ENCODE measurements at regions not wholly inside any gene's neighbourhood (a gene's known extent, or its start where the extent isn't known, plus 50 kb on each side); places are given as distances from the start of the nearest gene placed in this dataset.
A peak's percentile ranks its signal among the peaks of the same experiment; 100 is the strongest.
"Not testable (repeated sequence)": the region's sequence is repeated elsewhere in the genome, so short reads cannot be mapped to it uniquely, and the experiment has no call there.

GRCh38 chr5:44942524-44943001 lies 133.8 kb downstream of the MRPS30 start:
- no peak for DNase-seq (ENCODE audit: low spot score)

DNA sequence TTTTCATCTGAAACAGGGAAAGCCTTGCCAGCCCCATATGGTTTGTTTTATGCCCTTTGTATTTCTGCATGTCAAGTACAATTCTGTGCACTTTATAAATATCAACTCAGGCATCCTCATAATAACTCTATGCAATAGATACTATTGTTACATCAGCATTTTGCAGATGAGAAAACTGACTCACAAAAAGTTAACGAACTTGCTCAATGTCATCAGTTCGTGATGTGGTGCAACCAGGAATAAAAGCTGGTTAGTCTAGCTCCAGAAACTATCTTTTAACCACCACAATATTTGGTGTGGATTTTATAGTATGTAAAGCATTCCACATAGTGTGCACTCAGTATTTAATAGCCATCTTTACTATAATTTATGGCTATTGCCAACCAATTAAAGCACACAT lies 134.9 kb downstream of the MRPS30 start:
- DNase-seq (ENCODE audit: low spot score), result no peak

GRCh38 chr5:44945743-44946142 lies 137.0 kb downstream of the MRPS30 start:
- DNase-seq (ENCODE audit: low spot score), result no peak

DNA sequence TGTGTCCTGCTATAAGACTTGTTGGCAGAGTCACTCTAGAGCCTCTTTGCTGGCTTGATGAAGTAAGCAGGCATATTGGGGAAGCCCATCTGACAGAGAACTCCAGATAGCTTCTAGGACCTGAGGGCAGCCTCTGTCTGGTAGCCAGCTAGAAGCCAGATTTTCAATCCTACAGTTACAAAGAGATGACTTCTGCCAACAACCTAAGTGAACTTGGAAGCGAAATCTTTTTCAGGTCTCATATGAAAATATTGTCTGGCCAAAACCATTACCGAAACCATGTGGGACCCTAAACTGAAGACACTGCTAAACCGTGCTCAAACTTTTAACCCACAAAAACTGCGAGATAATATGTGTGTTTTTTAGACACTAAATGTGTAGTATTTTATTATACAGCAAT lies 140.9 kb downstream of the MRPS30 start:
- no peak for DNase-seq (ENCODE audit: low spot score)

- DNase-seq (ENCODE audit: low spot score), result no peak
These were observed 142.6 kb downstream of the MRPS30 start for GRCh38 chr5:44951371-44951770.

GRCh38 chr5:44952376-44952775 lies 143.6 kb downstream of the MRPS30 start:
- peak; percentile 27 for DNase-seq (ENCODE audit: low spot score)

GRCh38 chr5:44953078-44953477 lies 144.3 kb downstream of the MRPS30 start:
- no peak for DNase-seq (ENCODE audit: low spot score)

DNA sequence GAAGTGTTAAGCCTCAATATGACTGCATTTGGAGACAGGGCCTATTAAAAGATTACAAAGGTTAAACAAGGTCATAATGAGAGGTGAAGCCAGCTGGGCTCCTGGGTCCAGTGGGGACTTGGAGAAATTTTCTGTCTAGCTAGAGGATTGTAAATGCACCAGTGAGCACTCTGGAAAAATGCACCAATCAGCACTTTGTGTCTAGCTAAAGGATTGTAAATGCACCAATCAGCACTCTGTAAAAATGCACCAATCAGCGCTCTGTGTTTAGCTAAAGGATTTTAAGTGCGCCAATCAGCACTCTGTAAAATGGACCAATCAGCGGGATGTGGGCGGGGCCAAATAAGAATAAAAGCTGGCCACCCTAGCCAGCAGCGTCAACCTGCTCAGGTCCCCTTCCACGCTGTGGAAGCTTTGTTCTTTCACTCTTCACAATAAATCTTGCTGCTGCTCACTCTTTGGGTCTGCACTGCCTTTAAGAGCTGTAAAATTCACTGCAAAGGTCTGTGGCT lies 150.3 kb downstream of the MRPS30 start:
- DNase-seq (ENCODE audit: low spot score), result not testable (repeated sequence)

DNA sequence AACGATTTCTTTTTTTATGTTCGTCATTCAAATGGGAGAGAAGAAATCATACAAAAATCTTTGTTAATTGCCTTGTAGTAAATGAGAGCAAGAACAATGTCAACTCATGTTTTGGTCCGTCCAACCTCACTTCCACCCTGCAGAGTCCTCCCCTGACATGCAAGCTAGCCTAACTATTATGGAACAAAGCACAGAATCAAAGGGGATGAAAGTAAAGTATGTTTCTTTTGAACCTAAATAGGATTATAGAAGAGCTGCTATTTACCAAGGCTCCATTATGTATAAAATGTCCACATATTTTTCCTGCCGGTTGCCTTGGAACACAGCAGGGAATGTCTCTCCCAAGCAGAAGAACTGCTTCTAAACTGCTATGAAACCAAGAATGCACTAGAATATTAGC lies 161.1 kb downstream of the MRPS30 start:
- no peak for DNase-seq (ENCODE audit: low spot score)

GRCh38 chr5:44970963-44971362 lies 162.2 kb downstream of the MRPS30 start:
- not testable (repeated sequence) for DNase-seq (ENCODE audit: low spot score)

DNA sequence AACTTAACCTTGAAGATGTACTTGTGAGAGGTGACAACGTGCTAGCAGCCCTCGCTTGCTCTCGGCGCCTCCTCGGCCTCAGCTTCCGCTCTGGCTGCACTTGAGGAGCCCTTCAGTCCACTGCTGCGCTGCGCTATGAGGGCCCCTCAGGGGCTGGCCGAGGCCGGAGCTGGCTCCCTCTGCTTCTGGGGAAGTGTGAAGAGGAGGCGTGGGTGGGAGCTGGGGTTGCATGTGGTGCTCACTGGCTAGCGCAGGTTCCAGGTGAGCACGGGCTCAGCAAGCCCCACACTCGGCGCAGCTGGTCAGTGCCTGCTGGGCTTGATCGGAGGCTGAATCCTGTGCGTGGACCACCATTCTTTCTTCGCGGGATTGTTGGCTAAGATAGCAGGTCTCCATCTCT lies 166.1 kb downstream of the MRPS30 start:
- no peak for DNase-seq (ENCODE audit: low spot score)

- DNase-seq (ENCODE audit: low spot score), result no peak
These were observed 173.0 kb downstream of the MRPS30 start for GRCh38 chr5:44981708-44982107.

GRCh38 chr5:44983006-44983405 lies 174.3 kb downstream of the MRPS30 start:
- DNase-seq (ENCODE audit: low spot score), result no peak

GRCh38 chr5:44987026-44987425 lies 178.3 kb downstream of the MRPS30 start:
- no peak for DNase-seq (ENCODE audit: low spot score)

DNA sequence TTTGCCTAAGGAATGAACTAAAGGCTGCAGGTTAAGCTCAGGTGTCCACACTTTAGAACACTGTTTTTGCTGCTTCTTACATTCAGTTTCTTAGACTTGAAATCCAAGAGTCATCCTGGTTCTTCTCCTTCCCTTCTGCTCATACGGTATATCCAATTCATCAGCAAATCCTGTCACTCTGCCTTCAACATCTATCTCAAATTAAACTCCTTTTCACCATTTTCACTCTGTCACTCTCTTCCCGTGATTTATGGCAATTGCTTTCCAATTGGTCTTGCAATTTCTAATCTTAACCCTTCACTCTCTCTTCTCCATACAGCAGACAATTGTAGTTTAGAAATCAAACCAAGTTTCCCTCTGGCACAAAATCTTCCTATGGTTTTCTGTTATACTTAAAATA lies 182.9 kb downstream of the MRPS30 start:
- DNase-seq (ENCODE audit: low spot score), result no peak

- DNase-seq (ENCODE audit: low spot score), result no peak
These were observed 184.5 kb downstream of the MRPS30 start for GRCh38 chr5:44993286-44993685.

DNA sequence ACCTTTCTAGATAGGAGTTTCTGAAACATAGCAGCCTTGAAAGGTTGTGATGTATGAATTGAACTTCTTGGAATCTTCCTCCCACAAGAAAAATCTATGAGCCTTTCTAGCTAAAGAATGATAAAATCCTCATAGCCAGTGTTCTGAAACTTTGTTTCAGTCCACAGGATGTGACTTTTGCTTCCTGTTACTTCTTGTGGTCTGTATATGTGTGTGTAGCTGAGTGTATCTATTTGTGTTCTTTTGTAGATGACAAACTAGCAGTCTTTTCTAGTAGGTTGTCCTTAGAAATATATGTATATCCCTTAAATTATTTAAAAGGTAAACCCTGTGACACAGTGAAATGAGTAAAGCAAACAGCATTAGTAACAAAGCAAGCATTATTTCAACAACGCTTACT lies 188.8 kb downstream of the MRPS30 start:
- no peak for DNase-seq (ENCODE audit: low spot score)

DNA sequence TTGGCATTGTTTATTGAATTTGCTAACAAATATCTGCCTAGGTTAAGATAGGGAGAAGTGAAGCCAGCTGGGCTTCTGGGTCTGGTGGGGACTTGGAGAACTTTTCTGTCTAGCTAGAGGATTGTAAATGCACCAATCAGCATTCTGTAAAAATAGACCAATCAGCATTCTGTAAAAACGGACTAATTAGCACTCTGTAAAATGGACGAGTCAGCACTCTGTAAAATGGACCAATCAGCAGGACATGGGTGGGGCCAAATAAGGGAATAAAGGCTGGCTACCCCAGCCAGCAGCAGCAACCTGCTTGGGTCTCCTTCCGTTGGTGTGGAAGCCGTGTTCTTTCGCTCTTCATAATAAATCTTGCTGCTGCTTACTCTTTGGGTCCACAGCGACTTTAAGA lies 198.4 kb downstream of the MRPS30 start:
- DNase-seq (ENCODE audit: low spot score), result not testable (repeated sequence)

DNA sequence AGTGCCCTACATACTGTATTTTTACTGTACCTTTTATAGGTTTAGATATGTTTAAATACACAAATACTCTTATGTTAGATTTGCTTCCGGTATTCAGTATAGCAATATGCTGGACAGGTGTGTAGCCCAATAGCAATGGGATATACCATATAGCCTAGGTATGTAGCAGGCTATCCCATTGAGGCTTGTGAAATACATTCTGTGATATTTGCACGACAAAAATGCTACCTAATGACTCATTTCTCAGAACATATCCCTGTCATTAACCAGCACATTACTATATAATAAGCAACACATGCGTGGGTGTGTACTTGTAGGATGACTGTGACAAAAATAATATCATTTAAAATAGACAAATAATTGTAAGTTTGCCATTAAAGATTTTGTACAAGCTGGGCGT lies 208.8 kb downstream of the MRPS30 start:
- DNase-seq (ENCODE audit: low spot score), result no peak

DNA sequence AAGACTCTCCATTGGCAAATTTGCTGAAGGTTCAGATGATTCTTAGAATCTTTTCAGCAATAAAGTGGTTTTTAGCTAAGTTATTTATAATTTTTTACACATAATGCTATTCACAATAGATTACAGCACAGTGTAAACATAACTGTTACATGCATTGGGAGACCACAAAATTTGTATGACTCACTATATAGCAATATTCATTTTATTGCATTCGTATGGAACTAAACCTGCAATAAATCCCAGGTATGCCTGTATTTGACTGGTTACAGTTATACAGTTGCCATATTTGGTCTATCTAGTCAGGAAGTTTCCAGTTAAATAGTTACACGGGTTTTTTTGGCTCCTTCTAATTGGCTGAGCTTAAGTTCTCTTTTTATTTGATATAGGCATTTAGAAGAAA lies 220.8 kb downstream of the MRPS30 start:
- no peak for DNase-seq (ENCODE audit: low spot score)

GRCh38 chr5:45035991-45036390 lies 227.2 kb downstream of the MRPS30 start:
- no peak for DNase-seq (ENCODE audit: low spot score)

DNA sequence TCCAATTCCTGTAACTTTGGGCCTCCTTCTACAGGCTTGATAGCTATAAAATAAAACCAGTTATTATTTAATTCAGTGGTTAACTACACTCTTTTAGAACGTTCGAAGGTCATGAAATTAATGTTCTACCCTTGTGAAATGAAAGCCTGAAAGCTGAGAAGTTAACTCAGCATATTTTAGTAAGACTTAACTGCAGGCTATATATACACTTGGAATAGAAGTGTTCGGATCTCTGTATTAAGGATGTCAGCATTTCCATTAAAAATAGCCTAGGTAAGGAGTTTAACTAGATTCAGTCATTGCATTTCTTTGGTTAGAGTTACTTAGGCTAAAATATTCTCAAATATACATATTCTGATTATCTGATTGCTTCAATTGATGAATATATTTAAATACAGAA lies 229.2 kb downstream of the MRPS30 start:
- no peak for DNase-seq (ENCODE audit: low spot score)

DNA sequence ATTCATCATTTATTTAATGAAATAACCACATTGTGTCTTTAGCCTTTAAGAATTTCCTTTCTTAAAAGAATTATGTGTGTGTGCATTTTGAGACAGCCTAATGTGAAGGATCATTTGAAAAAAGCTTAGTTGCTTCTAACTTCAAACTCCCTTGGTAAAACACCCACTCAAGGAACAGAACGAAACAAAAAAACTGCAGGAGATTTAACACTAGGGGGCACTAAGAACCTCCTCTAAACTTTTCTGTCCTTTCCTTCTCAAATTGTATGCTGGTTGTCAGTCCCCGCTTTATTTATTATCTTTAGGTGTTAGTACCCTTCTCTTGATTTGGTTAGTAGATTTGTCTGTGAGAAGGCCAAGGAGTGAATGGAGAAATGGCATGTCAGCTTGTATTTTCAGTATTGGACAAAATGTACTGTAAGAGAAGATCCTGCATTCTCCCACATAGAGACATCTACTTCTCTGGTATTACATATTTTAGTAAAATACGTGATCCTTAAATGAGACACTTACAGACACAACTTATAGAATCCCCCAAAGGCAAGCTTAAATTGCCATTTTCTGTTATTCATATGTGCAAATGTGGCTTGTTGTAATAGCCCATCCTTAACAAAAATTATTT lies 229.7 kb downstream of the MRPS30 start:
- DNase-seq (ENCODE audit: low spot score), result peak; percentile 29

DNA sequence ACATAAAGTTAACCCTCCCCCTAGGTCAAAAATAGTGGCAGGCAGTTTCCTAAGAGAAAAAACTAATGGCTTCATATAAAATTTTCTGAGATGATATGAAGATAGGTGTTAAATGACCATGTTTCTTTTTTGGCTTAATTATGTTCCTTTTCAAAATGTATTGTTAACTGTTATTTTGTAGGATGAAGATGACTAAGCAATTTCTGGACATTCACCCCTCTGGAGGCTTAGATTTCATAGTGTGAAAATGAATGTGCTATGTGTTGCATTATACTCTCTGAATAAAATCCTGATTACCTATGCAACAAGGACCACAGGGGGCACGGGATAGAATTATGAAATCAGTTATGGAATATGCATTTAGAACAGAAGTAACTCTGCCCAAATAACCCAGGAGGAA lies 233.5 kb downstream of the MRPS30 start:
- no peak for DNase-seq (ENCODE audit: low spot score)
